Spleen (tissue), 7 donors: ENCODE measurements at regions not wholly inside any gene's neighbourhood (a gene's known extent, or its start where the extent isn't known, plus 50 kb on each side); places are given as distances from the start of the nearest gene placed in this dataset.

Source experiments
- CTCF ChIP-seq, 11 experiments: fragments of 200-600 bp in 7 of 11; fragments of 450-650 bp in 4 of 11; sonication (generic) in 4 of 11; IDR thresholded peaks in 8 of 11; conservative IDR thresholded peaks in 3 of 11; 1 replicate in 7 of 11; 2 replicates in 4 of 11; pipeline versions ENCODE4 v1.4.0 to v1.8.0; 2016 to 2021; ENCODE audit warnings: antibody characterized with exemption in 11 of 11, inconsistent platforms in 4 of 11, mild to moderate bottlenecking in 1 of 11
- POLR2A ChIP-seq, 3 donors: fragments of 450-650 bp; IDR thresholded peaks; one replicate each; pipeline ENCODE4 v1.5.1; 2017; ENCODE audit warnings: antibody characterized with exemption in 3 of 3, mild to moderate bottlenecking in 1 of 3
- donor health status: DM: no; HTN: no; CAD: no; lungs with moderate emphysema.
- donor health status: DM: no; HTN: no; CAD: no.
- donor health status: DM: no; HTN: no; CAD: no.

- TF ChIP-seq POLR2A (IDR thresholded peaks at IDR 0.05), result no peak
- TF ChIP-seq CTCF (IDR thresholded peaks at IDR 0.05 in 8 of 11, conservative IDR thresholded peaks at IDR 0.05 in 3 of 11), result no peak
These were observed 555.3 kb upstream of the ZNF608 start for GRCh38 chr5:125301711-125302110.
